T-helper 1 cell treated with Interleukin-12 subunit alpha and Interleukin-12 subunit beta and Interleukin-4 antibody, amounts not matched to agents 30 μg/mL and 1 μg/mL, for 36 hours (primary cell): ENCODE measurements at regions not wholly inside any gene's neighbourhood (a gene's known extent, or its start where the extent isn't known, plus 50 kb on each side); places are given as distances from the start of the nearest gene placed in this dataset.

ENCODE experiments used
- H3K27ac Mint-ChIP-seq: one replicate; pipeline ENCODE4 v1.8.0; 2021; ENCODE audit warnings: mild to moderate bottlenecking, mixed read lengths
- H3K27me3 Mint-ChIP-seq: one replicate; pipeline ENCODE4 v1.8.0; 2021; ENCODE audit warnings: low read depth, mixed read lengths
- H3K36me3 Mint-ChIP-seq: one replicate; pipeline ENCODE4 v1.8.0; 2021; ENCODE audit warnings: low read depth, mixed read lengths
- H3K4me1 Mint-ChIP-seq: one replicate; pipeline ENCODE4 v1.8.0; 2021; ENCODE audit warnings: low read depth, mixed read lengths
- H3K4me3 Mint-ChIP-seq: one replicate; pipeline ENCODE4 v1.8.0; 2021; ENCODE audit warnings: mild to moderate bottlenecking, moderate library complexity, mixed read lengths
- H3K9me3 Mint-ChIP-seq: one replicate; pipeline ENCODE4 v1.8.0; 2021; ENCODE audit warnings: mixed read lengths

DNA sequence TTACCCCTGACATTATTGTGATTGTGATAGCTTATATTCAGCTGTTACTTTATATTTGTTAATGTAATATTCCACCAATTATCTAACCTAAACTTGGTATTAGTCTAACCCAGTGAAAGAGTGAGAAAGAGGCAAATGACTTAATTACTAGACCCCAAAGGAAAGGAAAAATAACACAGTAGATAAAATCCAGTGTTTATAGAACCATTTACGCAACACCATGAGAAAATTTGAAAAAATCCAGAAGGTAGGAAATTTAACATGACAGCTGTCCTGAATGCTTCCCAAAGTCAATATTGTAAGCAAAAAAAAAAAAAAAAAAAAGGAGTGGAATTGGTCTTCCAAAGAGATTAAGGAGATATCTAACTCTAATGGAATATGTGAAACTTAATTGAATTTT is 741.5 kb upstream of the GHITM start:
- Mint-ChIP-seq H3K4me3 (no peak overlapping the region), H3K4me1 (no peaks in the 10 kb centered on the region), H3K36me3 (no peaks in the 10 kb centered on the region), H3K27ac (no peak overlapping the region), H3K27me3 (no peaks in the 10 kb centered on the region), H3K9me3 (no peaks in the 10 kb centered on the region)

DNA sequence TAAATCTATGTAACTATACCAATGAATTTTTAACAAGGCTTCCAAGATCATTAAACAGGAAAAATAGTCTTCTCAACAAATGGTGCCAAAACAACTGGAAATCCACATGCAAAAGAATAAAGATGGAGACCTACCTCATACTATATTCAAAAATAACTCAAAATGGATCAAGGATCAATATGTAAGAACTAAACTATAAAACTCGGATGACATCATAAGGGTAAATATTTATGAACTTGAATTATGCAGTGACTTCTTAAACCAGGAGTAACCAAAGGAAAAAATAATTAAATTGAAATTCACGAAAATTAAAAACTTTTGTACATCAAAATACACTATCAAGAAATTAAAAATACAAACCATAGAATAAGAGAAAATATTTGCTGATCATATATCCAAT is 728.7 kb upstream of the GHITM start:
- no peak overlapping the region for H3K4me3 Mint-ChIP-seq
- H3K27ac Mint-ChIP-seq: no peak overlapping the region
- no peaks in the 10 kb centered on the region for H3K4me1 Mint-ChIP-seq
- H3K36me3 Mint-ChIP-seq: no peaks in the 10 kb centered on the region
- H3K27me3 Mint-ChIP-seq: no peaks in the 10 kb centered on the region
- H3K9me3 Mint-ChIP-seq: peaks cover 4% of the 10 kb centered on the region

GRCh38 chr10:83425306-83425705 is 714.0 kb upstream of the GHITM start:
- Mint-ChIP-seq H3K4me3 (no peak overlapping the region), H3K9me3 (no peaks in the 10 kb centered on the region), H3K4me1 (no peaks in the 10 kb centered on the region), H3K27ac (no peak overlapping the region), H3K36me3 (no peaks in the 10 kb centered on the region), H3K27me3 (no peaks in the 10 kb centered on the region)

DNA sequence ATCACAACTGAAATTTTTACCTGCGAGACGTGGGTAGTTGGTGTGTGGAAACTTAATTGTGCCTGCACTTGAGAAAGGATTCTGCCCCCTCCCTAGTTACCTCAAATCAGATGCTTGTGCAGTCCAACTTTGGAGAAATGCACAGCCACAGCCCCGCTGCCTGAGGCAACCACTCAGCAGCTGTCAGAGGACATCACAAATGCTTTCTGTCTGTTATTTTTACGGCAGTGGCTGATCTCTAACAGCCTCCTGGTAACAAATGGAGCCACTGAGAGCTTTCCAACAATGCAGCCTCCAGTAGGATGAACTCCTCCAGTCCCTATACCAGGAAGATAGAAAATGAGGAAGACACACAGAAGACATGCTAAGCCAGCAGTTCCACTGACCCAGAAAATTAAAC is 712.2 kb upstream of the GHITM start:
- Mint-ChIP-seq H3K9me3 (no peaks in the 10 kb centered on the region), H3K36me3 (no peaks in the 10 kb centered on the region), H3K27me3 (no peaks in the 10 kb centered on the region), H3K4me1 (no peaks in the 10 kb centered on the region), H3K4me3 (no peak overlapping the region), H3K27ac (no peak overlapping the region)

GRCh38 chr10:83432261-83433045 is 706.9 kb upstream of the GHITM start:
- Mint-ChIP-seq H3K36me3 (no peaks in the 10 kb centered on the region), H3K4me3 (no peak overlapping the region), H3K9me3 (no peaks in the 10 kb centered on the region), H3K27me3 (no peaks in the 10 kb centered on the region), H3K4me1 (no peaks in the 10 kb centered on the region), H3K27ac (no peak overlapping the region)

- H3K36me3 Mint-ChIP-seq: no peaks in the 10 kb centered on the region
- no peak overlapping the region for H3K4me3 Mint-ChIP-seq
- H3K4me1 Mint-ChIP-seq: no peaks in the 10 kb centered on the region
- no peak overlapping the region for H3K27ac Mint-ChIP-seq
- H3K9me3 Mint-ChIP-seq: no peaks in the 10 kb centered on the region
- H3K27me3 Mint-ChIP-seq: no peaks in the 10 kb centered on the region
Measured at GRCh38 chr10:83433705-83434104, 705.6 kb upstream of the GHITM start.

DNA sequence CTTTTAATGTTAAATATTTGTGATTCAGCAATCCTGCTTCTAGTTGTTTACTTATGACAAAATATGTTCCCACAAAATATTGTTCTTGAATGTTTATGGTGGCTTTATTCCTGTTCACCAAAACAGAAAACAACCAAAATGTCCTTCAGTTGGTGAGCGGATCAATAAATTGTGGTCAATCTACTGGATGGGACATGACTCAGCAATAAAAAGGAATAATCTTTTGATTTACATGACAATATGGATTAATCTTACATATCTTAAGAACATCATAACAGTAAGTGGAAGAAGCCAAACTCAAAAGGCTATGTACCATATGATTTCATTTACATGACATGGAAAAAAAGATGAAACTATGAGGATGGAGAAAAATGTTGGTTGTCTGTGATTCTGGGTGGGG is 691.3 kb upstream of the GHITM start:
- H3K36me3 Mint-ChIP-seq: no peaks in the 10 kb centered on the region
- H3K27ac Mint-ChIP-seq: no peak overlapping the region
- H3K4me3 Mint-ChIP-seq: no peak overlapping the region
- H3K4me1 Mint-ChIP-seq: no peaks in the 10 kb centered on the region
- peaks cover 10% of the 10 kb centered on the region for H3K9me3 Mint-ChIP-seq
- H3K27me3 Mint-ChIP-seq: no peaks in the 10 kb centered on the region

DNA sequence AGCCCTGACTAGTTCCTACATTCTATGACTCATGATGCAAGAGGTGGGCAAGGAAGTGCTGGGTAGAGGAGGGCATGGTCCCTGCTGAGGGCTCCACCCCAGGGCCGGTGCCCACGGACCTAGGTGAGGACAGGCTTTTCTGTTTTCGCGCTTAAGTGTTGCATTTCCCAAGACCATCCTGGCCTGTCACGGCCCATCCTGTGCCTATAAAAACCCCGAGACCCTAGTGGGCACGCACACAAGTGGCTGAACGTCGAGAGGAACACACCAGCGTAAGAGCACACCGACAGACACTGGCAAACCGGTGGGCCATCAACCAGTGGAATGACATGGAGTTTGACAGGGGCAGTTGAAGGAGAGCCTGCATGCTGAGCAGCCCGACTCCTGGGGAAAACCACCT is 680.7 kb upstream of the GHITM start:
- no peaks in the 10 kb centered on the region for H3K36me3 Mint-ChIP-seq
- no peak overlapping the region for H3K4me3 Mint-ChIP-seq
- peaks cover 17% of the 10 kb centered on the region for H3K9me3 Mint-ChIP-seq
- H3K27me3 Mint-ChIP-seq: no peaks in the 10 kb centered on the region
- H3K27ac Mint-ChIP-seq: no peak overlapping the region
- no peaks in the 10 kb centered on the region for H3K4me1 Mint-ChIP-seq

- Mint-ChIP-seq H3K36me3 (no peaks in the 10 kb centered on the region), H3K27me3 (no peaks in the 10 kb centered on the region), H3K27ac (no peak overlapping the region), H3K9me3 (peaks cover 22% of the 10 kb centered on the region), H3K4me3 (no peak overlapping the region), H3K4me1 (no peaks in the 10 kb centered on the region)
Measured at GRCh38 chr10:83459124-83459523, 680.2 kb upstream of the GHITM start.

DNA sequence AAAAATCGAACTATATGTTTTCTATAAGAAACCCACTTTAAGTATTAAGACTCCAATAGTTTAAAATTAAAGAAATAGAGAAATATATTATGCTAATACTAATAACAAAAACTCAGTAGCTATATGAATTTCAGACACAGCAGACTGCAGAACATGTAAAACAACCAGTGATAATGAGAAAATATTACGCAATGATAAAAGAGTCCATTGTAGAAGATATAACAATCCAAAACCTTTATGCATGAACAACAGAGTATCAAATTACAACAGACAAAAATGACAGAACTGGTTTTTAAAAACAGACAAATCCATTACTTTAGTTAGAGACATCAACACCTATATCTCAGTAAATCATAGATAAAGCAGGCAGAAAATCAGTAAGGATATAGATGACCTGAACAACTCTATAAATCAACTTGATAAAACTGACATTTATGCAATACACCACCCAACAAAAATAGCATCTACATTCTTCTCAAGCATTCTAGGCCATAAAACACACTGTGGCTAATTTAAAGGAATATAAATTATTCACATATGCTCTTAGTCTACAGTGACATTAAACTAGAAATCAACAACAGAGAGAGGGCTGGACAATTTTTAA is 669.5 kb upstream of the GHITM start:
- no peaks in the 10 kb centered on the region for H3K36me3 Mint-ChIP-seq
- no peak overlapping the region for H3K4me3 Mint-ChIP-seq
- peaks cover 4% of the 10 kb centered on the region for H3K9me3 Mint-ChIP-seq
- no peak overlapping the region for H3K27ac Mint-ChIP-seq
- no peaks in the 10 kb centered on the region for H3K27me3 Mint-ChIP-seq
- H3K4me1 Mint-ChIP-seq: no peaks in the 10 kb centered on the region

DNA sequence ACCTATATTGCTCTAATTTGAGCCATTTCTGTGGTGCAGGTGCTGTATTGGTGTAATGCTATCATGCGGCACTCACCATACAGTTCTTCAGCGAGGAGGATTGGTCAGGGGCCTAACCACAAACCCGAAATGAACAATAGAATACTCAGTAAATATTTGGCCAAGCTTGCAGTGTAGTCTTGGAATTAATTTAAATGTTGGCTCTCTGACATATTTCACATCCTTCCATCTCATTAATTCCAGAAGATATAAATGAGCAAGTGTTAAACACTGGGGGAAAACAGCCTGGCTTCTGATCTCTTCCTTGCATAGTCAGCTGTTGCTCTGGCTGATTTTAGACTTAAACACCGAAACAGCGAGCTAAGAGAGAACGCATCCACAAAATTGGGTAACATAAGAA is 663.1 kb upstream of the GHITM start:
- no peak overlapping the region for H3K27ac Mint-ChIP-seq
- no peaks in the 10 kb centered on the region for H3K4me1 Mint-ChIP-seq
- no peak overlapping the region for H3K4me3 Mint-ChIP-seq
- H3K36me3 Mint-ChIP-seq: no peaks in the 10 kb centered on the region
- no peaks in the 10 kb centered on the region for H3K27me3 Mint-ChIP-seq
- peaks cover 14% of the 10 kb centered on the region for H3K9me3 Mint-ChIP-seq

DNA sequence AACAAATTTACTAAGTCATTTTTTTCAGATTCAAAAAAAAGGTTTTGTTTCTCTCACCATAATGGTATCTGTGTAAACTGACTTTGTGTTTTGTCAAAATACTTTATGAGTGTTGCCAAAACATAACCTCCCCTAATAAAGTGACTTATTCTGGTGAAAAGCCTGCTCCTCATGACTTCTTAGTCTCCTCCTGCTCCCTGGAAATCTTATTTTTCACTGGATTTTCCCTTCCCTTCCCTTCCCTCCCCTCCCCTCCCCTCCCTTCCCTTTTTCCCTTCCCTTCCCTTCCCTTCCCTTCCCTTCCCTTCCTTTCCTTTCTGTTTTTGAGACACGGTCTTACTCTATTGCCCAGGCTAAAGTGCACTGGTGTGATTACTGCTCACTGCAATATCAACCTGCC is 650.1 kb upstream of the GHITM start:
- H3K27me3 Mint-ChIP-seq: no peaks in the 10 kb centered on the region
- H3K4me3 Mint-ChIP-seq: no peak overlapping the region
- no peak overlapping the region for H3K27ac Mint-ChIP-seq
- no peaks in the 10 kb centered on the region for H3K4me1 Mint-ChIP-seq
- H3K36me3 Mint-ChIP-seq: no peaks in the 10 kb centered on the region
- H3K9me3 Mint-ChIP-seq: peaks cover 5% of the 10 kb centered on the region

GRCh38 chr10:83492004-83492403 is 647.3 kb upstream of the GHITM start:
- Mint-ChIP-seq H3K27me3 (no peaks in the 10 kb centered on the region), H3K9me3 (peaks cover 4% of the 10 kb centered on the region), H3K27ac (no peak overlapping the region), H3K4me1 (no peaks in the 10 kb centered on the region), H3K36me3 (no peaks in the 10 kb centered on the region), H3K4me3 (no peak overlapping the region)

DNA sequence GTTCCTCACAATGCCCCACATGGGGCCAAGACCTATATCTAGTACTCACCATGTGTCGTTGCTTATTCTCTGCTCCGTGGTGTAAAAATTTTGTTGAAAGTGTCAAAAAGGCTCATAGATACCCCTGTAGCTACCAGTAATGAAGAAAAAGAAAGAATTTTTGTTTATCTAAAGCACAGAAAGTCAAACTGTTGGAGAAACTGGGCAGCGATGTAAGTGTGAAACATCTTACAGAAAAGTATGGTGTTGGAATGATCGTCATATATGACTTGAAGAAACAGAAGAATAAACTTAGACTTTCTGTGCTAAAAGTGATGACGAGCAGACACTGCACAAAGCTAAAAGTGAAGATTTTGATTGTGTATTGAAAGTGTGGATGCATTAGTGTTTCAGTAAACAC is 626.6 kb upstream of the GHITM start:
- Mint-ChIP-seq H3K4me3 (no peak overlapping the region), H3K9me3 (peaks cover 4% of the 10 kb centered on the region), H3K4me1 (no peaks in the 10 kb centered on the region), H3K27ac (no peak overlapping the region), H3K36me3 (no peaks in the 10 kb centered on the region), H3K27me3 (no peaks in the 10 kb centered on the region)

DNA sequence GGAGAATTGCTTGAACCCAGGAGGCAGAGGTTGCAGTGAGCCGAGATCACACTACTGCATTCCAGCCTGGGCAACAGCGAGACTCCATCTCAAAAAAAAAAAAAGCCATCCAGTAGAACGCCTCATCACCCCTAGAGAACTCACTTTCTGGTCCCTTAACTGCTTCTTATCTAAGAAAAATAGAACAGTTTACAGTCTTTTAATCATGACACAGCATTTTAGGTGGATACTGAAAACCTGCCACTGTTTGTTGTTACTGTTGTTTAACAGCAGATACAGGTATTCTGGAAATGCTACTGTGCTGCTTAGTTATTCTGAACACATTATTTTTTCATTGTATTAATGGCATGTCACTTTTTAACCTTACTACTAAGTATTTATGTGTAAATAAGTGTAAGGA is 624.3 kb upstream of the GHITM start:
- Mint-ChIP-seq H3K4me1 (no peaks in the 10 kb centered on the region), H3K27me3 (no peaks in the 10 kb centered on the region), H3K36me3 (no peaks in the 10 kb centered on the region), H3K9me3 (peaks cover 11% of the 10 kb centered on the region), H3K27ac (no peak overlapping the region), H3K4me3 (no peak overlapping the region)
